ENCODE measurements at regions not wholly inside any gene's neighbourhood (a gene's known extent, or its start where the extent isn't known, plus 50 kb on each side); places are given as distances from the start of the nearest gene placed in this dataset.

GRCh38 chr12:93204896-93205295 is 172.8 kb upstream of the NUDT4 start:
- TF ChIP-seq CTCF (IDR thresholded peaks at IDR 0.05; ENCODE audit: insufficient read depth, low read length, missing control alignments): no peak
- ChIA-PET POLR2A (no interaction called here), CTCF (interaction anchor here (0.7 kb wide), 1 partner anchor 377 kb away, joined by 3 read pairs; no protein-coding TSS in a partner anchor)
- no peak overlapping the region for H3K4me3 ChIP-seq (ENCODE audit: low read depth, low read length)
- DNase-seq (ENCODE audit: low read depth, low spot score): no peak

- no peak for DNase-seq (ENCODE audit: low read depth, low spot score)
- no peak for TF ChIP-seq CTCF (IDR thresholded peaks at IDR 0.05; ENCODE audit: insufficient read depth, low read length, missing control alignments)
- CTCF ChIA-PET: interaction anchor here (0.7 kb wide), 1 partner anchor 377 kb away, joined by 3 read pairs; no protein-coding TSS in a partner anchor
- no peak overlapping the region for H3K4me3 ChIP-seq (ENCODE audit: low read depth, low read length)
- POLR2A ChIA-PET: no interaction called here
Measured at GRCh38 chr12:93205361-93205760, 172.4 kb upstream of the NUDT4 start.

GRCh38 chr12:93208011-93208410 is 169.7 kb upstream of the NUDT4 start:
- ChIA-PET POLR2A (no interaction called here), CTCF (interaction anchor here (0.8 kb wide), 1 partner anchor 11 kb away, joined by 3 read pairs; no protein-coding TSS in a partner anchor)
- DNase-seq (ENCODE audit: low read depth, low spot score): no peak
- no peak for TF ChIP-seq CTCF (IDR thresholded peaks at IDR 0.05; ENCODE audit: insufficient read depth, low read length, missing control alignments)
- H3K4me3 ChIP-seq (ENCODE audit: low read depth, low read length): no peak overlapping the region

- H3K4me3 ChIP-seq (ENCODE audit: low read depth, low read length): no peak overlapping the region
- POLR2A ChIA-PET: no interaction called here
- CTCF ChIA-PET: interaction anchor here (1.6 kb wide), 1 partner anchor 15 kb away, joined by 3 read pairs; no protein-coding TSS in a partner anchor
- no peak for TF ChIP-seq CTCF (IDR thresholded peaks at IDR 0.05; ENCODE audit: insufficient read depth, low read length, missing control alignments)
- DNase-seq (ENCODE audit: low read depth, low spot score): no peak
Measured at GRCh38 chr12:93214523-93215289, 163.0 kb upstream of the NUDT4 start.

- POLR2A ChIA-PET: no interaction called here
- no peak overlapping the region for H3K4me3 ChIP-seq (ENCODE audit: low read depth, low read length)
- TF ChIP-seq CTCF (IDR thresholded peaks at IDR 0.05; ENCODE audit: insufficient read depth, low read length, missing control alignments): no peak
- DNase-seq (ENCODE audit: low read depth, low spot score): no peak
- CTCF ChIA-PET: interaction anchor here (1.2 kb wide), 1 partner anchor 13 kb away, joined by 4 read pairs; no protein-coding TSS in a partner anchor
Measured at GRCh38 chr12:93215290-93215678, 162.4 kb upstream of the NUDT4 start.

- CTCF ChIA-PET: no interaction called here
- TF ChIP-seq CTCF (IDR thresholded peaks at IDR 0.05; ENCODE audit: insufficient read depth, low read length, missing control alignments): no peak
- no peak overlapping the region for H3K4me3 ChIP-seq (ENCODE audit: low read depth, low read length)
Measured at GRCh38 chr12:93219947-93220346, 157.8 kb upstream of the NUDT4 start.

More at GRCh38 chr12:93219947-93220346, 157.8 kb upstream of the NUDT4 start:
- no peak for DNase-seq (ENCODE audit: low read depth, low spot score)
- POLR2A ChIA-PET: no interaction called here

Measured in AG04449 (cell line).